Calu3 (cell line): ENCODE measurements at regions not wholly inside any gene's neighbourhood (a gene's known extent, or its start where the extent isn't known, plus 50 kb on each side); places are given as distances from the start of the nearest gene placed in this dataset.

Experiments
- BruUV-seq: library from RNA; stranded (reverse); fragments of 400-500 nt; replicated peaks from 2 replicates; lab custom pipeline; 2021; lab: Mats Ljungman, UMichigan
- CTCF ChIA-PET: fragments of 300-600 bp; sonication (Branson Sonifier 250); formaldehyde crosslinking; loops from one replicate; lab custom pipeline; 2022; ENCODE audit warnings: antibody characterized with exemption; lab: Charles Lee
- DNase-seq: peaks from one replicate; pipeline ENCODE4 v3.0.0; 2022
- H3K27ac Mint-ChIP-seq: one replicate; pipeline ENCODE4 v1.8.0; 2022; ENCODE audit warnings: mixed read lengths; ENCODE audit not compliant: unreplicated experiment
- H3K27me3 Mint-ChIP-seq: one replicate; pipeline ENCODE4 v1.8.0; 2022; ENCODE audit warnings: mixed read lengths; ENCODE audit not compliant: unreplicated experiment
- H3K36me3 Mint-ChIP-seq: one replicate; pipeline ENCODE4 v1.8.0; 2022; ENCODE audit warnings: mild to moderate bottlenecking, moderate library complexity, mixed read lengths; ENCODE audit not compliant: insufficient read depth, unreplicated experiment
- H3K4me1 Mint-ChIP-seq: one replicate; pipeline ENCODE4 v1.8.0; 2022; ENCODE audit warnings: mild to moderate bottlenecking, low read depth, mixed read lengths; ENCODE audit not compliant: unreplicated experiment
- H3K4me3 Mint-ChIP-seq: one replicate; pipeline ENCODE4 v1.8.0; 2022; ENCODE audit warnings: mild to moderate bottlenecking, low read depth, moderate library complexity, mixed read lengths; ENCODE audit not compliant: unreplicated experiment
- H3K9me3 Mint-ChIP-seq: one replicate; pipeline ENCODE4 v1.8.0; 2022; ENCODE audit warnings: low read depth, mixed read lengths; ENCODE audit not compliant: unreplicated experiment
- intact Hi-C: fragments of 100-400 bp; cut with micrococcal nuclease; formaldehyde crosslinking; loops from one replicate; pipeline ENCODE4 v1.10.0; 2022; ENCODE audit not compliant: unreplicated experiment
- TF ChIP-seq, protein P1 (sequence below): fragments of 200-600 bp; IDR thresholded peaks from one replicate; pipeline ENCODE4 v1.8.0; 2022; ENCODE audit warnings: antibody characterized with exemption; ENCODE audit not compliant: unreplicated experiment

GRCh38 chr14:105864116-105864515, 337.7 kb downstream of the TMEM121 start:
- BruUV-seq: no TSS peak
- H3K4me3 Mint-ChIP-seq: no peak overlapping the region
- intact Hi-C loops: no loop called here
- CTCF ChIA-PET: no interaction called here
- DNase-seq: no peak
- H3K27me3 Mint-ChIP-seq: peaks cover 46% of the 10 kb centered on the region
- H3K4me1 Mint-ChIP-seq: no peaks in the 10 kb centered on the region
- H3K36me3 Mint-ChIP-seq: no peaks in the 10 kb centered on the region
- TF ChIP-seq, protein P1, sequence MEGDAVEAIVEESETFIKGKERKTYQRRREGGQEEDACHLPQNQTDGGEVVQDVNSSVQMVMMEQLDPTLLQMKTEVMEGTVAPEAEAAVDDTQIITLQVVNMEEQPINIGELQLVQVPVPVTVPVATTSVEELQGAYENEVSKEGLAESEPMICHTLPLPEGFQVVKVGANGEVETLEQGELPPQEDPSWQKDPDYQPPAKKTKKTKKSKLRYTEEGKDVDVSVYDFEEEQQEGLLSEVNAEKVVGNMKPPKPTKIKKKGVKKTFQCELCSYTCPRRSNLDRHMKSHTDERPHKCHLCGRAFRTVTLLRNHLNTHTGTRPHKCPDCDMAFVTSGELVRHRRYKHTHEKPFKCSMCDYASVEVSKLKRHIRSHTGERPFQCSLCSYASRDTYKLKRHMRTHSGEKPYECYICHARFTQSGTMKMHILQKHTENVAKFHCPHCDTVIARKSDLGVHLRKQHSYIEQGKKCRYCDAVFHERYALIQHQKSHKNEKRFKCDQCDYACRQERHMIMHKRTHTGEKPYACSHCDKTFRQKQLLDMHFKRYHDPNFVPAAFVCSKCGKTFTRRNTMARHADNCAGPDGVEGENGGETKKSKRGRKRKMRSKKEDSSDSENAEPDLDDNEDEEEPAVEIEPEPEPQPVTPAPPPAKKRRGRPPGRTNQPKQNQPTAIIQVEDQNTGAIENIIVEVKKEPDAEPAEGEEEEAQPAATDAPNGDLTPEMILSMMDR: no peak
- no peaks in the 10 kb centered on the region for H3K9me3 Mint-ChIP-seq
- no peak overlapping the region for H3K27ac Mint-ChIP-seq

GRCh38 chr14:105864651-105865265, 338.4 kb downstream of the TMEM121 start:
- H3K9me3 Mint-ChIP-seq: no peaks in the 10 kb centered on the region
- no peaks in the 10 kb centered on the region for H3K4me1 Mint-ChIP-seq
- no TSS peak for BruUV-seq
- H3K27ac Mint-ChIP-seq: no peak overlapping the region
- H3K27me3 Mint-ChIP-seq: peaks cover 52% of the 10 kb centered on the region
- no peaks in the 10 kb centered on the region for H3K36me3 Mint-ChIP-seq
- intact Hi-C loops: no loop called here
- H3K4me3 Mint-ChIP-seq: no peak overlapping the region
- TF ChIP-seq, protein P1: no peak
- DNase-seq: no peak
- CTCF ChIA-PET: no interaction called here

DNA sequence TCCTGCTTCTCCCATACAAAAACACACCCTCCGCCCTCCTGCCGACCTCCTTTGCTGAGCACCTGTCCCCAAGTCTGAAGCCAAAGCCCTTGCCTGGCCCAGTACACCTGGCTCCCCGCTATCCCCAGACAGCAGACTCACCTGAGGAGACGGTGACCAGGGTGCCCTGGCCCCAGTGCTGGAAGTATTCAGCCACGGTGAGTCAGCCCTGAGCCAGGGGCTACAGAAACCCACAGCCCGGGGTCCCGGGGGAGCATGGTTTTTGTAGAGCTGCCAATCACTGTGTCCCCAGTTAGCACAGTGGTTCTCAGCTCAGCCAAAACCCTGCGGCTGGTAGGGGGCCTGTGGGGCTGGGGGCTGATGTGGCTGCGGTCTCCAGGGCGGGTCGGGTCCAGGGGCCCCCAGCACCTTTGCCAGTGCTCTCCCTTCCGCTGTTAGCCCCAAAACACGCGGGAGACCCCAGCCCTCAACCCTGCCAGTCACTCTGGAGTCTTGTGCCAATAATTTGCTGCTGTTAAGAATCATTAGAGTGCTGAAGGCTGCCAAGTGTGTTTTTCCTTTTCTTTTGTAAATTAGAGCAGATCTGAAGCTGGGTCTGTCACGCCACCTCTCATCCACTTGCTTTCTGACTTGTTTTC, 339.0 kb downstream of the TMEM121 start:
- CTCF ChIA-PET: no interaction called here
- TF ChIP-seq, protein P1: no peak
- H3K27me3 Mint-ChIP-seq: peaks cover 58% of the 10 kb centered on the region
- intact Hi-C loops: no loop called here
- no peaks in the 10 kb centered on the region for H3K4me1 Mint-ChIP-seq
- no peaks in the 10 kb centered on the region for H3K9me3 Mint-ChIP-seq
- H3K36me3 Mint-ChIP-seq: no peaks in the 10 kb centered on the region
- no peak for DNase-seq
- no TSS peak for BruUV-seq
- no peak overlapping the region for H3K27ac Mint-ChIP-seq
- H3K4me3 Mint-ChIP-seq: no peak overlapping the region

GRCh38 chr14:105865904-105866840, 339.8 kb downstream of the TMEM121 start:
- TF ChIP-seq, protein P1: no peak
- CTCF ChIA-PET: no interaction called here
- intact Hi-C loops: no loop called here
- no peaks in the 10 kb centered on the region for H3K36me3 Mint-ChIP-seq
- H3K4me3 Mint-ChIP-seq: no peak overlapping the region
- peaks cover 58% of the 10 kb centered on the region for H3K27me3 Mint-ChIP-seq
- no peaks in the 10 kb centered on the region for H3K9me3 Mint-ChIP-seq
- no peak for DNase-seq
- BruUV-seq: no TSS peak
- H3K4me1 Mint-ChIP-seq: no peaks in the 10 kb centered on the region
- no peak overlapping the region for H3K27ac Mint-ChIP-seq
